Vagina (tissue), 2 donors: ENCODE measurements at regions not wholly inside any gene's neighbourhood (a gene's known extent, or its start where the extent isn't known, plus 50 kb on each side); places are given as distances from the start of the nearest gene placed in this dataset.

Experiments used
- POLR2A ChIP-seq, 2 donors: fragments of 450-650 bp; IDR thresholded peaks; one replicate each; pipeline ENCODE4 v1.6.1; 2017; ENCODE audit warnings: antibody characterized with exemption in 2 of 2, mild to moderate bottlenecking in 2 of 2, moderate library complexity in 2 of 2
- POLR2AphosphoS5 ChIP-seq, 2 donors: sonication (generic); formaldehyde crosslinking; IDR thresholded peaks; one replicate each; pipeline ENCODE4 v1.9.0; 2017; ENCODE audit warnings: antibody characterized with exemption in 2 of 2, mild to moderate bottlenecking in 2 of 2, low read depth in 1 of 2; ENCODE audit not compliant: insufficient read depth in 1 of 2
- TF ChIP-seq, protein P1 (sequence below), 3 experiments: fragments of 450-650 bp in 2 of 3; fragments of 200-600 bp in 1 of 3; sonication (generic) in 1 of 3; IDR thresholded peaks; one replicate each; pipeline ENCODE4 v1.5.1; 2017 to 2019; ENCODE audit warnings: antibody characterized with exemption in 3 of 3, mild to moderate bottlenecking in 2 of 3, moderate library complexity in 2 of 3

DNA sequence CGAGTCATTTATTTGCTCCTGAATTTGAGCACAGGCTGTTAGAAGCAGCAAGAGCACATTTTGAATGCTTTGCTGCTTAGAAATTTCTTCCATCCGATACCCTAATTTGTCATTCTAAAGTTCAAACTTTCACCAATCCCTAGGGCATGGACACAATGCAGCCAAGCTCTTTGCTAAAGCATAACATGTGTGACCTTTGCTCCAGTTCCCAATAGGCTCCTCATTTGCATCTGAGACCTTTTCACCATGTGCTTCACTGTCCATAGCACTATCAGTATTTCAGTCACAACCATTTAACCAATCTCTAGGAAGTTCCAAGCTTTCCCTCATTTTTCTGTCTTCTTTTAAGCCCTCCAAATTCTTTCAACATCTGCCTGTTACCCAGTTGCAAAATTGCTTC, 1333.1 kb downstream of the SI start:
- TF ChIP-seq, protein P1, sequence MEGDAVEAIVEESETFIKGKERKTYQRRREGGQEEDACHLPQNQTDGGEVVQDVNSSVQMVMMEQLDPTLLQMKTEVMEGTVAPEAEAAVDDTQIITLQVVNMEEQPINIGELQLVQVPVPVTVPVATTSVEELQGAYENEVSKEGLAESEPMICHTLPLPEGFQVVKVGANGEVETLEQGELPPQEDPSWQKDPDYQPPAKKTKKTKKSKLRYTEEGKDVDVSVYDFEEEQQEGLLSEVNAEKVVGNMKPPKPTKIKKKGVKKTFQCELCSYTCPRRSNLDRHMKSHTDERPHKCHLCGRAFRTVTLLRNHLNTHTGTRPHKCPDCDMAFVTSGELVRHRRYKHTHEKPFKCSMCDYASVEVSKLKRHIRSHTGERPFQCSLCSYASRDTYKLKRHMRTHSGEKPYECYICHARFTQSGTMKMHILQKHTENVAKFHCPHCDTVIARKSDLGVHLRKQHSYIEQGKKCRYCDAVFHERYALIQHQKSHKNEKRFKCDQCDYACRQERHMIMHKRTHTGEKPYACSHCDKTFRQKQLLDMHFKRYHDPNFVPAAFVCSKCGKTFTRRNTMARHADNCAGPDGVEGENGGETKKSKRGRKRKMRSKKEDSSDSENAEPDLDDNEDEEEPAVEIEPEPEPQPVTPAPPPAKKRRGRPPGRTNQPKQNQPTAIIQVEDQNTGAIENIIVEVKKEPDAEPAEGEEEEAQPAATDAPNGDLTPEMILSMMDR (IDR thresholded peaks at IDR 0.05): no peak
- no peak for TF ChIP-seq POLR2AphosphoS5 (IDR thresholded peaks at IDR 0.05; ENCODE audit: insufficient read depth in 1 of 2, low read depth in 1 of 2)
- no peak for TF ChIP-seq POLR2A (IDR thresholded peaks at IDR 0.05)
